SK-N-SH (cell line): ENCODE measurements at regions not wholly inside any gene's neighbourhood (a gene's known extent, or its start where the extent isn't known, plus 50 kb on each side); places are given as distances from the start of the nearest gene placed in this dataset.

ENCODE experiments used
- CTCF ChIA-PET: fragments of 300-600, 350-600 bp; formaldehyde crosslinking; extraction: SDS; loops from one replicate; lab custom pipeline; 2021; lab: Yijun Ruan, JAX
- POLR2A ChIA-PET: fragments of 350-600 bp; sonication (Branson Sonifier 250); formaldehyde crosslinking; extraction: SDS; loops from one replicate; lab custom pipeline; 2020; ENCODE audit warnings: antibody characterized with exemption, inconsistent platforms; lab: Yijun Ruan, JAX
- DNase-seq: peaks from one replicate; pipeline ENCODE4 v3.0.0; 2012
- H2AFZ ChIP-seq: fragments of 200-600 bp; sonication (generic); 2 replicates; pipeline ENCODE4 v1.8.1; 2016; ENCODE audit warnings: antibody characterized with exemption, mild to moderate bottlenecking, low read depth
- H3F3A ChIP-seq: fragments of 200-600 bp; sonication (generic); replicated peaks from 2 replicates; pipeline ENCODE3; 2016; ENCODE audit warnings: antibody characterized with exemption, mild to moderate bottlenecking; ENCODE audit not compliant: insufficient read depth
- H3K27ac ChIP-seq, 2 experiments: fragments of 200-500 bp in 1 of 2; fragments of 200-600 bp in 1 of 2; sonication (Bioruptor generic) in 1 of 2; sonication (generic), shearing (Covaris generic) in 1 of 2; 2 replicates each; pipeline versions ENCODE4 v1.5.1 to v1.6.1; 2014 to 2016; ENCODE audit warnings: low read depth in 2 of 2, inconsistent platforms in 1 of 2, low read length in 1 of 2, mild to moderate bottlenecking in 1 of 2, mixed read lengths in 1 of 2
- H3K27me3 ChIP-seq: fragments of 200-600 bp; sonication (generic), shearing (Covaris generic); 2 replicates; pipeline ENCODE4 v1.6.1; 2016; ENCODE audit warnings: mixed run types; ENCODE audit not compliant: insufficient read depth
- H3K36me3 ChIP-seq, 2 experiments: fragments of 200-500 bp in 1 of 2; fragments of 200-600 bp in 1 of 2; sonication (Bioruptor generic) in 1 of 2; sonication (generic) in 1 of 2; replicated peaks in 1 of 2; 2 replicates each; pipeline versions ENCODE3 to v1.5.1; 2014 to 2016; ENCODE audit warnings: low read length in 1 of 2, mild to moderate bottlenecking in 1 of 2; ENCODE audit not compliant: insufficient read depth in 2 of 2, control insufficient read depth in 1 of 2
- H3K4me1 ChIP-seq, 2 experiments: fragments of 200-500 bp in 1 of 2; fragments of 200-600 bp in 1 of 2; sonication (Bioruptor generic) in 1 of 2; sonication (generic), shearing (Covaris generic) in 1 of 2; 2 replicates each; pipeline versions ENCODE4 v1.5.1 to v1.6.1; 2014 to 2016; ENCODE audit warnings: low read depth in 1 of 2, low read length in 1 of 2, mixed run types in 1 of 2; ENCODE audit not compliant: insufficient read depth in 2 of 2, control insufficient read depth in 1 of 2
- H3K4me2 ChIP-seq: fragments of 200-600 bp; sonication (generic), shearing (Covaris generic); 2 replicates; pipeline ENCODE4 v1.6.1; 2017; ENCODE audit warnings: mixed run types
- H3K4me3 ChIP-seq, 2 experiments: fragments of 200-500 bp in 1 of 2; fragments of 200-600 bp in 1 of 2; sonication (Bioruptor generic) in 1 of 2; sonication (generic), shearing (Covaris generic) in 1 of 2; 2 replicates each; pipeline versions ENCODE4 v1.5.1 to v1.8.1; 2014 to 2016; ENCODE audit warnings: low read depth in 2 of 2, inconsistent platforms in 1 of 2, low read length in 1 of 2, mild to moderate bottlenecking in 1 of 2, mixed read lengths in 1 of 2, moderate library complexity in 1 of 2
- H3K79me2 ChIP-seq: fragments of 200-600 bp; sonication (generic); 2 replicates; pipeline ENCODE4 v1.8.1; 2017; ENCODE audit warnings: mild to moderate bottlenecking; ENCODE audit not compliant: insufficient read depth
- H3K9ac ChIP-seq: fragments of 200-600 bp; sonication (generic); 2 replicates; pipeline ENCODE4 v1.6.1; 2017; ENCODE audit warnings: mixed run types
- H3K9me2 ChIP-seq: fragments of 200-600 bp; sonication (generic); 2 replicates; pipeline ENCODE4 v1.6.1; 2017; ENCODE audit warnings: mixed run types
- H3K9me3 ChIP-seq: fragments of 200-600 bp; sonication (generic); 2 replicates; pipeline ENCODE4 v1.6.1; 2017; ENCODE audit warnings: mixed run types, mild to moderate bottlenecking, moderate library complexity
- H4K20me1 ChIP-seq: fragments of 200-600 bp; sonication (generic); 2 replicates; pipeline ENCODE4 v1.6.1; 2017; ENCODE audit warnings: mild to moderate bottlenecking, mixed run types; ENCODE audit not compliant: insufficient read depth
- CHD2 ChIP-seq: fragments of 150-350 bp; IDR thresholded peaks from 2 replicates; pipeline ENCODE4 v1.6.1; 2018; ENCODE audit warnings: low read length; ENCODE audit not compliant: partially characterized antibody
- CTCF ChIP-seq: fragments of 200-600 bp; sonication (generic); IDR thresholded peaks from 2 replicates; pipeline ENCODE4 v1.6.1; 2017; ENCODE audit warnings: antibody characterized with exemption, mild to moderate bottlenecking, moderate library complexity
- EP300 ChIP-seq, 2 experiments: IDR thresholded peaks; 2 replicates each; pipeline versions ENCODE4 v1.4.0 to v1.6.1; 2012; ENCODE audit warnings: borderline replicate concordance in 1 of 2, low read depth in 1 of 2, low read length in 1 of 2
- EZH2phosphoT487 ChIP-seq: fragments of 200-600 bp; sonication (generic); IDR thresholded peaks from 2 replicates; pipeline ENCODE4 v1.6.1; 2017; ENCODE audit warnings: low read depth, mixed run types, mild to moderate bottlenecking, antibody characterized with exemption, moderate library complexity, borderline replicate concordance
- JUND ChIP-seq: IDR thresholded peaks from 2 replicates; pipeline ENCODE4 v1.4.0; 2012
- PBX3 ChIP-seq: IDR thresholded peaks from 2 replicates; pipeline ENCODE4; 2012
- POLR2AphosphoS5 ChIP-seq: IDR thresholded peaks from 2 replicates; pipeline ENCODE4 v1.6.1; 2012; ENCODE audit warnings: low read depth, low read length
- SIN3A ChIP-seq: IDR thresholded peaks from 2 replicates; pipeline ENCODE4 v1.6.1; 2012; ENCODE audit warnings: low read depth, mild to moderate bottlenecking, low read length, moderate library complexity, borderline replicate concordance
- YY1 ChIP-seq: IDR thresholded peaks from 2 replicates; pipeline ENCODE4 v1.4.0; 2012; ENCODE audit warnings: low read depth, mild to moderate bottlenecking
- WGBS: methylation state at CpG from one replicate; pipeline ENCODE4 v1.1.6; 2017; ENCODE audit warnings: low lambda C conversion rate; 5-methylcytosine and 5-hydroxymethylcytosine counted together

- peaks cover 0 to 14% of the 10 kb centered on the region in 2 experiments; a peak in 1 of 4 replicates for H3K4me1 ChIP-seq
- no peaks in the 10 kb centered on the region for H3F3A ChIP-seq
- no peaks in the 10 kb centered on the region for H3K27me3 ChIP-seq
- no peaks in the 10 kb centered on the region for H3K9me3 ChIP-seq
- no peaks in the 10 kb centered on the region for H3K9me2 ChIP-seq
- no peaks in the 10 kb centered on the region for H3K36me3 ChIP-seq
- ChIA-PET POLR2A (no interaction called here), CTCF (interaction anchor here (1.0 kb wide), 1 partner anchor 8 kb away, joined by 3 read pairs; no protein-coding TSS in a partner anchor)
- no peak for DNase-seq
- H3K79me2 ChIP-seq: no peaks in the 10 kb centered on the region
- H3K4me3 ChIP-seq: no peak overlapping the region
- no peaks in the 10 kb centered on the region for H4K20me1 ChIP-seq
- no peak overlapping the region for H2AFZ ChIP-seq
- WGBS: 59% methylated on average over 7 of the region's 7 CpGs
- no peak overlapping the region for H3K27ac ChIP-seq
- H3K4me2 ChIP-seq: no peak overlapping the region
- TF ChIP-seq JUND (no peak), EP300 (IDR thresholded peaks at IDR 0.05; ENCODE audit: borderline replicate concordance in 1 of 2, low read depth in 1 of 2, low read length in 1 of 2) (no peak), CHD2 (no peak), POLR2AphosphoS5 (no peak)
- H3K9ac ChIP-seq: no peak overlapping the region
Measured at GRCh38 chr2:234620018-234620417, 123.1 kb upstream of the ARL4C start.

- Histone ChIP-seq H2AFZ (no peak overlapping the region), H4K20me1 (no peaks in the 10 kb centered on the region), H3K9me2 (no peaks in the 10 kb centered on the region), H3K4me1 (no peaks in the 10 kb centered on the region), H3K79me2 (no peaks in the 10 kb centered on the region), H3K36me3 (peaks cover 0 to 2% of the 10 kb centered on the region in 2 experiments), H3K9ac (no peak overlapping the region), H3K4me3 (no peak overlapping the region), H3F3A (no peaks in the 10 kb centered on the region), H3K9me3 (no peaks in the 10 kb centered on the region), H3K4me2 (no peak overlapping the region), H3K27ac (no peak overlapping the region), H3K27me3 (no peaks in the 10 kb centered on the region)
- WGBS: 61% methylated on average over 6 of the region's 6 CpGs
- POLR2A ChIA-PET: no interaction called here
- CTCF ChIA-PET: no interaction called here
- no peak for DNase-seq
- no peak for TF ChIP-seq PBX3
- TF ChIP-seq SIN3A: no peak
- TF ChIP-seq EZH2phosphoT487: no peak
- no peak for TF ChIP-seq YY1
Measured at GRCh38 chr2:234615643-234616356, 118.9 kb upstream of the ARL4C start.

GRCh38 chr2:234611209-234611608 lies 114.3 kb upstream of the ARL4C start:
- Histone ChIP-seq H3K4me2 (no peak overlapping the region), H3K9me2 (no peaks in the 10 kb centered on the region)
- TF ChIP-seq CHD2: no peak
- TF ChIP-seq CTCF: peak; percentile 52
- TF ChIP-seq, all 33 proteins: peak for 1
- Histone ChIP-seq H3K27me3 (no peaks in the 10 kb centered on the region), H3K27ac (no peak overlapping the region), H3K9me3 (no peaks in the 10 kb centered on the region), H3K4me3 (no peak overlapping the region), H4K20me1 (no peaks in the 10 kb centered on the region), H3F3A (no peaks in the 10 kb centered on the region), H3K4me1 (peaks cover 0 to 7% of the 10 kb centered on the region in 2 experiments; a peak in 1 of 4 replicates), H2AFZ (no peak overlapping the region), H3K79me2 (no peaks in the 10 kb centered on the region), H3K9ac (no peak overlapping the region), H3K36me3 (peaks cover 0 to 2% of the 10 kb centered on the region in 2 experiments)
- WGBS: 31% methylated on average over 1 of the region's 1 CpG
- ChIA-PET CTCF (interaction anchor here (1.0 to 2.2 kb wide), 2 partner anchors 12 to 35 kb away, joined by 3 to 5 read pairs; no protein-coding TSS in a partner anchor), POLR2A (no interaction called here)
- DNase-seq: no peak
